ENCODE measurements at regions not wholly inside any gene's neighbourhood (a gene's known extent, or its start where the extent isn't known, plus 50 kb on each side); places are given as distances from the start of the nearest gene placed in this dataset.

GRCh38 chr5:96058084-96058483 is 96.4 kb upstream of the ELL2 start:
- no peak for TF ChIP-seq CTCF (IDR thresholded peaks at IDR 0.05)
- no peak for TF ChIP-seq ZFX (IDR thresholded peaks at IDR 0.05; ENCODE audit: borderline replicate concordance)
